22Rv1 (cell line): ENCODE measurements at regions not wholly inside any gene's neighbourhood (a gene's known extent, or its start where the extent isn't known, plus 50 kb on each side); places are given as distances from the start of the nearest gene placed in this dataset.

Experiments used
- H3K27ac ChIP-seq: fragments of 450-650 bp; 2 replicates; pipeline ENCODE4 v1.5.1; 2017
- CTCF ChIP-seq: fragments of 450-650 bp; IDR thresholded peaks from 2 replicates; pipeline ENCODE4 v1.5.1; 2017; ENCODE audit warnings: mild to moderate bottlenecking
- ZFX ChIP-seq: fragments of 450-650 bp; IDR thresholded peaks from 2 replicates; pipeline ENCODE4 v1.6.1; 2017; ENCODE audit warnings: antibody characterized with exemption, borderline replicate concordance

- TF ChIP-seq CTCF = no peak
- no peak for TF ChIP-seq ZFX
- no peak overlapping the region for H3K27ac ChIP-seq
Measured at GRCh38 chr3:170766823-170767575, 103.0 kb downstream of the RPL22L1 start.

- TF ChIP-seq CTCF (no peak), ZFX (no peak)
- H3K27ac ChIP-seq = no peak overlapping the region
Measured at GRCh38 chr3:170766253-170766652, 103.7 kb downstream of the RPL22L1 start.

- no peak for TF ChIP-seq CTCF
- H3K27ac ChIP-seq = no peak overlapping the region
Measured at GRCh38 chr3:170765419-170766078, 104.4 kb downstream of the RPL22L1 start.

GRCh38 chr3:170764017-170764416 lies 106.0 kb downstream of the RPL22L1 start:
- TF ChIP-seq ZFX (no peak), CTCF (no peak)
- H3K27ac ChIP-seq = no peak overlapping the region

- TF ChIP-seq CTCF (no peak), ZFX (no peak)
- no peak overlapping the region for H3K27ac ChIP-seq
Measured at GRCh38 chr3:170762064-170762463, 107.9 kb downstream of the RPL22L1 start.

- TF ChIP-seq ZFX (no peak), CTCF (no peak)
- no peak overlapping the region for H3K27ac ChIP-seq
Measured at GRCh38 chr3:170761103-170761502, 108.9 kb downstream of the RPL22L1 start.

GRCh38 chr3:170760174-170760526 lies 109.8 kb downstream of the RPL22L1 start:
- TF ChIP-seq ZFX (no peak), CTCF (no peak)
- no peak overlapping the region for H3K27ac ChIP-seq
